HCT116 (cell line): ENCODE measurements at regions not wholly inside any gene's neighbourhood (a gene's known extent, or its start where the extent isn't known, plus 50 kb on each side); places are given as distances from the start of the nearest gene placed in this dataset.

ENCODE experiments used
- ATAC-seq: fragments of 200-7000 bp; cut with Tn5 transposase; 2 replicates; pipeline ENCODE4 v1.9.1; 2020; ENCODE audit warnings: mild to moderate bottlenecking, moderate library complexity
- BruUV-seq: library from RNA; stranded (reverse); fragments of 400-500 nt; replicated peaks from 2 replicates; lab custom pipeline; 2021; lab: Mats Ljungman, UMichigan
- CTCF ChIA-PET: fragments of 300-600 bp; sonication (Branson Sonifier 250); formaldehyde crosslinking; loops from one replicate; lab custom pipeline; 2021; ENCODE audit warnings: antibody characterized with exemption; lab: Charles Lee
- POLR2A ChIA-PET: fragments of 300-600, 350-600 bp; sonication (Branson Sonifier 250); formaldehyde crosslinking; loops from one replicate; lab custom pipeline; 2021; ENCODE audit warnings: antibody characterized with exemption; lab: Charles Lee
- RAD21 ChIA-PET, 2 experiments: fragments of 300-600 bp; sonication (Branson Sonifier 250); formaldehyde crosslinking; loops; one replicate each; lab custom pipeline; 2023; ENCODE audit warnings: low total read pairs in 2 of 2; ENCODE audit not compliant: uncharacterized antibody in 2 of 2, unreplicated experiment in 2 of 2, low non-redundant PET in 1 of 2; lab: Charles Lee
- DNase-seq: peaks from one replicate; pipeline ENCODE4 v3.0.0-alpha.2; 2010; ENCODE audit warnings: low read depth, low spot score
- H2AFZ ChIP-seq: fragments of 200-600 bp; shearing (Covaris generic), sonication (generic); 2 replicates; pipeline ENCODE4 v1.6.1; 2017; ENCODE audit warnings: low read depth, mixed run types, mixed read lengths, antibody characterized with exemption, low read length; ENCODE audit not compliant: poor library complexity, severe bottlenecking
- H3K27ac ChIP-seq: 2 replicates; pipeline ENCODE4 v1.5.1; 2012; ENCODE audit warnings: low read depth, low read length
- H3K27me3 ChIP-seq: fragments of 200-600 bp; sonication (generic); 2 replicates; pipeline ENCODE4 v1.6.1; 2016; ENCODE audit warnings: mixed run types, low read length, mixed read lengths; ENCODE audit not compliant: insufficient read depth
- H3K36me3 ChIP-seq, 2 experiments: fragments of 200-500 bp in 1 of 2; fragments of 200-600 bp in 1 of 2; sonication (Bioruptor generic) in 1 of 2; sonication (generic) in 1 of 2; 2 replicates each; pipeline versions ENCODE4 v1.5.1 to v1.6.1; 2014 to 2016; ENCODE audit warnings: low read length in 2 of 2, inconsistent platforms in 1 of 2, mixed read lengths in 1 of 2, mixed run types in 1 of 2; ENCODE audit not compliant: insufficient read depth in 2 of 2, control insufficient read depth in 1 of 2
- H3K4me1 ChIP-seq, 2 experiments: fragments of 200-600 bp in 1 of 2; sonication (generic) in 1 of 2; 2 replicates each; pipeline versions ENCODE4 v1.5.1 to v1.6.1; 2012 to 2017; ENCODE audit warnings: low read length in 2 of 2, inconsistent platforms in 1 of 2, mild to moderate bottlenecking in 1 of 2, mixed read lengths in 1 of 2, mixed run types in 1 of 2, moderate library complexity in 1 of 2; ENCODE audit not compliant: insufficient read depth in 2 of 2, control insufficient read depth in 1 of 2
- H3K4me2 ChIP-seq: fragments of 200-600 bp; sonication (generic); 2 replicates; pipeline ENCODE4 v1.6.1; 2017; ENCODE audit warnings: mixed run types, low read length, mixed read lengths
- H3K4me3 ChIP-seq, 2 experiments: fragments of 200-600 bp in 1 of 2; sonication (generic) in 1 of 2; replicated peaks in 1 of 2; 2 replicates each; pipeline ENCODE4 v1.5.1; 2011 to 2016; ENCODE audit warnings: low read length in 2 of 2, control low read depth in 1 of 2, low read depth in 1 of 2, mild to moderate bottlenecking in 1 of 2, mixed read lengths in 1 of 2, mixed run types in 1 of 2
- H3K79me2 ChIP-seq: fragments of 200-600 bp; sonication (generic); 2 replicates; pipeline ENCODE4 v1.6.1; 2017; ENCODE audit warnings: mild to moderate bottlenecking, mixed run types, low read length, moderate library complexity, mixed read lengths; ENCODE audit not compliant: insufficient read depth
- H3K9ac ChIP-seq: fragments of 200-600 bp; sonication (generic); 2 replicates; pipeline ENCODE4 v1.6.1; 2016; ENCODE audit warnings: low read length, mixed read lengths
- H3K9me2 ChIP-seq: fragments of 200-600 bp; sonication (generic), shearing (Covaris generic); 2 replicates; pipeline ENCODE4 v1.6.1; 2017; ENCODE audit warnings: mixed run types, mild to moderate bottlenecking, moderate library complexity; ENCODE audit not compliant: insufficient read depth
- H3K9me3 ChIP-seq, 2 experiments: fragments of 200-500 bp in 1 of 2; fragments of 200-600 bp in 1 of 2; sonication (Bioruptor generic) in 1 of 2; sonication (generic) in 1 of 2; 2 replicates each; pipeline ENCODE4 v1.6.1; 2014 to 2017; ENCODE audit warnings: low read length in 2 of 2, mixed read lengths in 2 of 2, inconsistent platforms in 1 of 2, low read depth in 1 of 2, mild to moderate bottlenecking in 1 of 2, mixed run types in 1 of 2, moderate library complexity in 1 of 2; ENCODE audit not compliant: control insufficient read depth in 1 of 2, insufficient read depth in 1 of 2
- H4K20me1 ChIP-seq: fragments of 200-600 bp; sonication (generic), shearing (Covaris generic); 2 replicates; pipeline ENCODE4 v1.6.1; 2017; ENCODE audit warnings: mixed run types, mild to moderate bottlenecking, moderate library complexity; ENCODE audit not compliant: insufficient read depth
- ATF3 ChIP-seq: IDR thresholded peaks from 2 replicates; pipeline ENCODE4 v1.6.1; 2012
- CBX3 ChIP-seq: IDR thresholded peaks from 2 replicates; pipeline ENCODE4 v1.6.1; 2012; ENCODE audit warnings: low read depth
- EGR1 ChIP-seq: IDR thresholded peaks from 2 replicates; pipeline ENCODE4 v1.6.1; 2012; ENCODE audit warnings: low read depth
- ELF1 ChIP-seq: IDR thresholded peaks from 2 replicates; pipeline ENCODE4 v1.6.1; 2012; ENCODE audit warnings: low read depth, borderline replicate concordance
- EZH2 ChIP-seq: fragments of 200-600 bp; sonication (generic); IDR thresholded peaks from 2 replicates; pipeline ENCODE4 v1.6.1; 2017; ENCODE audit warnings: antibody characterized with exemption, mixed run types
- FOSL1 ChIP-seq: IDR thresholded peaks from 2 replicates; pipeline ENCODE4 v1.6.1; 2012; ENCODE audit warnings: low read depth
- JUND ChIP-seq: IDR thresholded peaks from 2 replicates; pipeline ENCODE4 v1.6.1; 2012
- POLR2A ChIP-seq: IDR thresholded peaks from 2 replicates; pipeline ENCODE4 v1.7.0; 2011; ENCODE audit warnings: borderline replicate concordance; ENCODE audit not compliant: insufficient read depth, insufficient read length; ENCODE audit errors: extremely low read depth
- RAD21 ChIP-seq: IDR thresholded peaks from 2 replicates; pipeline ENCODE4 v1.6.1; 2012; ENCODE audit warnings: low read depth, mild to moderate bottlenecking
- REST ChIP-seq: IDR thresholded peaks from 2 replicates; pipeline ENCODE4 v1.6.1; 2012; ENCODE audit warnings: low read depth
- ZFX ChIP-seq: fragments of 450-650 bp; IDR thresholded peaks from 2 replicates; pipeline ENCODE4 v1.6.1; 2017
- intact Hi-C: fragments of 100-400 bp; cut with micrococcal nuclease; formaldehyde crosslinking; loops from 2 replicates; pipeline ENCODE4 v1.10.0; 2022
- TF ChIP-seq, protein P1 (sequence below): IDR thresholded peaks from 2 replicates; pipeline ENCODE4 v1.6.1; 2011; ENCODE audit warnings: mild to moderate bottlenecking, low read length, moderate library complexity; ENCODE audit not compliant: insufficient replicate concordance; ENCODE audit errors: extremely low read depth

GRCh38 chr1:188243456-188243855, 1414.7 kb downstream of the PLA2G4A start:
- CTCF ChIA-PET: no interaction called here
- Histone ChIP-seq H3K79me2 (no peaks in the 10 kb centered on the region), H3K9me3 (no peaks in the 10 kb centered on the region), H3K9ac (no peak overlapping the region), H4K20me1 (no peaks in the 10 kb centered on the region)
- intact Hi-C loops: no loop called here
- no peak for DNase-seq
- no peak for TF ChIP-seq REST
- TF ChIP-seq ZFX: no peak
- no peak for TF ChIP-seq RAD21
- no peak for TF ChIP-seq CBX3
- TF ChIP-seq, all 23 proteins: peak for 0
- H3K4me1 ChIP-seq: no peaks in the 10 kb centered on the region
- H3K4me3 ChIP-seq: no peak overlapping the region
- H3K36me3 ChIP-seq: no peaks in the 10 kb centered on the region
- H3K27me3 ChIP-seq: no peaks in the 10 kb centered on the region
- H3K27ac ChIP-seq: no peak overlapping the region
- BruUV-seq: no TSS peak
- POLR2A ChIA-PET: no interaction called here
- H2AFZ ChIP-seq: no peak overlapping the region
- ATAC-seq: no peak
- no peaks in the 10 kb centered on the region for H3K9me2 ChIP-seq
- RAD21 ChIA-PET: no interaction called here
- no peak overlapping the region for H3K4me2 ChIP-seq

GRCh38 chr1:188244681-188245080, 1415.9 kb downstream of the PLA2G4A start:
- Histone ChIP-seq H3K9ac (no peak overlapping the region), H3K9me3 (no peaks in the 10 kb centered on the region), H3K36me3 (no peaks in the 10 kb centered on the region), H4K20me1 (no peaks in the 10 kb centered on the region), H3K9me2 (no peaks in the 10 kb centered on the region), H3K4me1 (no peaks in the 10 kb centered on the region), H2AFZ (no peak overlapping the region), H3K4me3 (no peak overlapping the region), H3K4me2 (no peak overlapping the region), H3K79me2 (no peaks in the 10 kb centered on the region), H3K27ac (no peak overlapping the region), H3K27me3 (no peaks in the 10 kb centered on the region)
- intact Hi-C loops: no loop called here
- ChIA-PET RAD21 (no interaction called here), POLR2A (no interaction called here), CTCF (no interaction called here)
- DNase-seq: no peak
- BruUV-seq: no TSS peak
- no peak for ATAC-seq
- no peak for TF ChIP-seq RAD21
- TF ChIP-seq ATF3: no peak
- TF ChIP-seq ELF1: no peak
- TF ChIP-seq EZH2: no peak
- TF ChIP-seq POLR2A: no peak
- no peak for TF ChIP-seq JUND
- TF ChIP-seq, protein P1, sequence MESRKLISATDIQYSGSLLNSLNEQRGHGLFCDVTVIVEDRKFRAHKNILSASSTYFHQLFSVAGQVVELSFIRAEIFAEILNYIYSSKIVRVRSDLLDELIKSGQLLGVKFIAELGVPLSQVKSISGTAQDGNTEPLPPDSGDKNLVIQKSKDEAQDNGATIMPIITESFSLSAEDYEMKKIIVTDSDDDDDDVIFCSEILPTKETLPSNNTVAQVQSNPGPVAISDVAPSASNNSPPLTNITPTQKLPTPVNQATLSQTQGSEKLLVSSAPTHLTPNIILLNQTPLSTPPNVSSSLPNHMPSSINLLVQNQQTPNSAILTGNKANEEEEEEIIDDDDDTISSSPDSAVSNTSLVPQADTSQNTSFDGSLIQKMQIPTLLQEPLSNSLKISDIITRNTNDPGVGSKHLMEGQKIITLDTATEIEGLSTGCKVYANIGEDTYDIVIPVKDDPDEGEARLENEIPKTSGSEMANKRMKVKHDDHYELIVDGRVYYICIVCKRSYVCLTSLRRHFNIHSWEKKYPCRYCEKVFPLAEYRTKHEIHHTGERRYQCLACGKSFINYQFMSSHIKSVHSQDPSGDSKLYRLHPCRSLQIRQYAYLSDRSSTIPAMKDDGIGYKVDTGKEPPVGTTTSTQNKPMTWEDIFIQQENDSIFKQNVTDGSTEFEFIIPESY: no peak
- no peak for TF ChIP-seq EGR1
- no peak for TF ChIP-seq FOSL1
- TF ChIP-seq REST: no peak
